ENCODE measurements at regions not wholly inside any gene's neighbourhood (a gene's known extent, or its start where the extent isn't known, plus 50 kb on each side); places are given as distances from the start of the nearest gene placed in this dataset.

DNA sequence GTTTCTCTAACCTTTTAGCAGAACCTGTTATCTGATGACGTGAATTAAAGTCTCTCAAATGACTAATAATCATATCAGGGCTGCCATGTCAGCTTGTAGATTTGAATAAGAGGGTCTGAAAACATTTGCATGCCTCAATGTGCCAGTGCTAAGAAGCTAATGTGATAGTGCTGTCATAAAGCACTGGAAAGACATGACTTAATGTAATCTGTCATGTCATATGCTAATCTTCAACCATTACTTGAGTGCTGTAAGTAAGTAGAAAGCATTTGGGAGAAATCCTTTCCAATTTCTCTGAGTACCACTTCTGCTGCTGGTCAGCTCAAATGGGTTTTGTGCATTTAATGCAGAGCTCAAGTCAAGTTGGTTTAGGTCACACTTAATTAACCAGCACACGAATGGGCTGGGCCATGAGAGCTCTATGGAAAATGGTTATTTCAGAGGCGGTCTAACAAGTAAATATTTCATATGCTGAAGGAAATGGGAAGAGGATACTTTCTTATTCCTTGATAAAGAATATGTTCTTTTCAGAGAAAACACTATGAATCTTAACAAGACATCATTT lies 609.2 kb downstream of the LMO4 start:
- no peak for DNase-seq

DNA sequence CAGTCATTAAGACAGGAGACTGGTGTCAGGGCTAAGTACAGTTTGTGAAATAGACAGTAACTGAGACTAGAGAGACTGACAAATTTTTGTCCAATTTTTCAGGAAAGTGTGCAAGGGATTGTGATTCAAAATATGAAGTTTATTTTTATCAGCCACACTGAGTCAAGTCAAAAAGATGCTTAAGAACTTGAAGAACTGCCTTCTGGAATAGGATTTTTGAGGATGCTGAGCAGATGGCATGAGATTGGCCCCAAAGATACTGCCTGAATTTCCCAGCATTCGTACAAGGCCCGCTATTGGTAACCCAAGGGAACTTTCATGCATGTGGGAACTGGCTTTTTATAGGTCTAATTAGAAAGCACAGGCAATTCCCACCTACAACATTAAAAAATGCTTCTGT lies 610.0 kb downstream of the LMO4 start:
- DNase-seq: no peak

DNA sequence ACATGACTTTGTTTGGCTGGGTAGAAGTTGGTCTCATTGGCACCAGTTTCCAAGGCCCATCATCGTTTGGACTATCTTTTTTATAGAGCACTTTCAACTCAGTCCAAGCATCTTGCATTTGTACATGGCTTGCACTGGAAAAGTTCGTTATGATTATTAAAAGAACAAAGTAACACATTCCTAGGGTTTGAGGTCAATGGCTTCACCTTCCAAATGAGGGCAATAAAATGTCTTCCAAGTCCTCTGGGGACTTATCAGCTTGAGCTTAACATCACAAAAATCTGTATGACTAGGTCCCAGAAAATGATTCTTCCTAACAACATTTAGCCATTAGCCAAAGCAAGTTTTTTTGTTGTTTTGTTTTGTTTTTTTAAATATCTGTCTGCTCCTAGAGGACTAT lies 610.8 kb downstream of the LMO4 start:
- DNase-seq: no peak

DNA sequence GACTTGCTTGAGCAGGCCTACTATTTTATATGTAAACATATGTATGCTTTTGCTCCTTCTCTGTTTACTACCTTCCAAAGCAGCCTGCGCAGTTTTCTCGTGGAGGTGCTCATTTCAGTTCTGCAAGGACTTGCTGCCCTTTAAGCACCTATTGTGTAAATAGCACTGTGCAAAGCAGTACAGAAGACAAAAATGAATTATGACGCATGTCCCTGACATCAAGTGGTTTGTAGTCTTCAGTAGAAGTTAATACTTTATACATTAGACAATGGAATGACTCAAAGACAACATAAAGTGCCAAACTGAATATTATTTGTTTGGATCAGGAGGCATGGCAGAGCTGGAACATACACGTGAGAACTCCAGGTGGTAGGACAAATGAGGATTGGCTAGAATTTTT lies 611.7 kb downstream of the LMO4 start:
- no peak for DNase-seq

DNA sequence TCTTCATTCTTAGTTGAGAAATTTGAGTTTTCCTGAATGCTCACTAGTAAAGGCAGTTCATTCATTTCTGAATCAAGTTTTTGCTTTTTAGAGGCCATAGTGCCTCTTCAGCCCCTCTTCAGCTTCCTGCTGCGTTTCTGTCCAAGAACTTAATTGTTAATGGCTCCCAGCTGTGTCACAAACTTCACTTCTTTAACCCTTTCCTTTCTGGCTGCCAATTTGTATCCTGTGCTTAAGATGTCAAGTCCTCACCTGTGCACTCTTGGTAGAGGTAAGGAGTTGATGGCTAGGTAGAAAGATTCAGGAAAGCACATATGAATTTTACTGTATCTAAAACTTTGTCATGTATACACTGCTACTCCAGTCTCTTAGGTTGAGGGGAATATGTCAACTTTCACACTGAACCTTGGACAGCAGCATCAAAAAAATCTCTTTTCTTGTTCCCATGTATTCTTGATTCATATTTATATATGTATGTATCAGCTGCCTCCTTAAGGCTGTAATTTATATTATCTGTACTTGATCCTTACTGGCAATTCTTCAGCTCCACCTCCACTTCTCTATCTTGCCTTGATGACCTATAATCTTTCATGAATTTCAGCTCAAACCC lies 612.8 kb downstream of the LMO4 start:
- DNase-seq: no peak

DNA sequence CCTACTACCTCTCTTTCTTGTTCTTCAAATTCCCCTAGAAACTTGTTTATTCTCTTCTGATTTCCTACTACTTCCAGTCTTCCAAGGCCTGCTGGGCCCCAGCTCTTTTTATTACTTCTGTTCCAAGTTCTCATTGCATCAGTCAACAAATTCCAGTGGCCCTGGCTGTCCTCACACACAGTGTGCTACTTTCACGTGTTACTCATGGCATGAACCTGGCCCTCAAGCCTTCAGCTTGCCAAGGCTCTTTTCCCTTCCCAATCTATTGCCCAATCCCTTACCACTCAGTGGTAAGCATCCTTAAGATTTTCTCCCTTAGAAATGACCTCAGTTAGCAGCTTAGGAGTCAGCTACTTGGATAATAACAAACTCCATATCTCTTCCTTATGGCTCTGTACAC lies 613.5 kb downstream of the LMO4 start:
- DNase-seq: no peak

DNA sequence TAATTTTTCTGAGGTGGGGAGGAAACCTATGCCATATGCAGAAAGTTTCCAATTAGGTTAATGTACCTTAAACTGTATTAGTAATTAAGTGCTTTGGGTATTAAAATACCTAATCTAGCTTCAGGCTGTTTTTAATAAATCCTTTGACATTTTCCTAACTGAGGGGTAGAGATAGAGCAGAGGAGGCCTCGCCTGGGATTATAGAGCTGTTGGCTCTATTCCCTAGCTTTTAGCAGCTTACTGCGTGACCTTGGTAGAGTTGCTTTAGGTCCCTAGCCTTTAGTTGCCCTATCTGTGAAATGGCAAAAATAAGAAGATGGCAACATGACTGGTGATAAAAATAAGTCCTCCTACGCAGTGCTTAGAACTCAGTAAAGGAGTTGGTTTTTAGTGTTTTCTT lies 621.0 kb downstream of the LMO4 start:
- DNase-seq: no peak

DNA sequence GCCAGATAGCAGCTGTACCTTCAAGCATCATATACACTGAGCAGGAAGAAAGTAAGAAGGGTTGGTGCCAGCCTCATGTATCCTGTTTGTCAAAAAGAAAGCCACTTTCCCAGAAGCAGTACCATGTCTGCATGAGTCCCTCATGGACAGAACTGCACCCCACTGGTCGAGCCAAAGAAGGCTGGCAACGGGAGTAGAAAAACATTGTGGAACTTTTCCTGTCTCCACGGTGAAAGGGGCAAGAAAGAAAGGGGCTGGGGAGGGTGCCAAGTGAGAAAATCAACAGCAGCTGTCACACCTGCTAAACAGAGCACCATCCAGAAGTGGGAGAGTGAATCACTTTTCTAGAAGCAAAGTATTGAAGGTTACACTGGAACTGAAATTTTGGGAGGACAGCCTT lies 621.7 kb downstream of the LMO4 start:
- no peak for DNase-seq

DNA sequence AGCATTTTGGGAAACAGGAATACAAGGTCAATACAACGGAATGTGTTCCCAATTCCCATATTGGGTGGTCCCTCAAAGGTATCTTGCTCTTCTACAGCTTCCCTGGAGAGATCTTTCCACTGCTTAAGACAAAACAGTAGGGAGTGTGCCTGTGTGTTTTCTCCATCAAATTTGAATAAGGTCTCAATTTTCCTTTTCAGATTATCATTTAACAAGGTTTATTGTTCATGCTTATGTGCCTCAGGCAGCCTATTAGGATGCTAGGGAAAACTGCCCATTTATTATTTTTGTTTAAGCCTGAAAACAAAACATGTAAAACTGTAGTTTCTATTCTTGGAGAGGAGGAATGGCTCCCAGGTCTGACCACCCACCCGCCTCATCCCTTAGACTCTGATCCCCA lies 622.7 kb downstream of the LMO4 start:
- no peak for DNase-seq

DNA sequence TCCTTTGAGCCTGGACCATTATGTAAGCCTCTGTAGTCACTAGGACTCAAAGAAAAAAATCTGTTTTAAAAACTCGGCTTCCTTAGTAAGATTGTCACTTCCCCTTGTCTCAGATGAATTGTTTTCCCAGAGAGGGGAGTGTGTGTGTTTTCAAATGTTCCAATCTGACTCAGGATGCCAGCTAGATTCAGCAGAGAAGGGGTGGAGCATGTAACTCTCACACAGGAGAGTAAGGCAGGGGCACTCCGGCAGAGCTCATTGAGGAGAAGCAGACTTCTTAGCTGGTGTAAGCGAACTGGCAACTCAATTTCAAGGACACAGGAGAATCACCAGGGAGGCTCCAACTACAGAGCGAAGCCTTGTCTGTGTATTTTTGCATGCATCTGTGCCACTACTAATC lies 623.2 kb downstream of the LMO4 start:
- no peak for DNase-seq

DNA sequence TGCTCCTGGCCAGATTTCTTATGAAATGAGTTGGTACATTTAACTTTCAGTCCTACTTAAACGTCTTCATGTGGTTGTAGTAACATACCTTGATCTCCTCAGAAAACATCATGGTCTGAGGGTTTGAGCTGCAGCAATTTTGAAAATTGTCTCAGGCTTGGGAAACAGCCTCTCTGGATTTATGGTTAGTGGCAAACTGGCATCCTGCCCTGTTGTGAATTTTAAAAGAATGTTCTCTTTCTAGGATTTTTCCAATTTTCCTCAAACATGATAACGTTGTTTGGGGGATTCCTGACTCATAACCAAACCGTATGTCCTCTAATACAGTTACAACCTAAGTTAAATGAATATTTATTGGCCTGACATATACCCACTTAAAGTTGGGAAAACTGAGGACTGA lies 624.4 kb downstream of the LMO4 start:
- DNase-seq: no peak

DNA sequence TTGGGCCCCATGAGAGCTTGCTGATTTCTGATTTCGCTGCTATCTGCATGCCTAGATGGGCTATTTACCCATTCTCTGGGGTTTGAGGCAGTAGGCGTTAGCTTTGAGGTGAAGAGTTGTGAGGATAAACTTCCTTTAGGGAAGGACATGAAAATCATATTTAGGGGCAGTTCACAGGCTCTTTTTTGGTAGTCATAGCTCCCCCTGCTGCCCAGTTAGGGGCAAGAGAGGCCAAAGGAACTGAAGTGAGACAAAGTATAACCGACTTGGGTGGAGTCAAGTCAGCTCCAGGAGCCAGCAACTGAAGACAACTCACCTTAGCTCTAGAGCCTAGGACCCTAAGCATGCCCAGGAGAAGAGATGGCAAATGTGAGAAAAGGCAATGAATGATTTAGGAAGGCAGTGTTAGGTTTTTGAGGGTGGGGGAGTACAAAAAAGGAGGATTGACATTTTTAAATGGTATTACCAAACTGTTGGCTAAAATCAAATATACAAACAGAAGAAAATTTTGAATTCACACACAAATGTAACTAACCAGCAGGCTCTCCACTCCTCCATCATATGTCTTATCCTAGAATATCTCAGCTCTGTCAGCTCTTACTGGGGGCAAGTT lies 625.2 kb downstream of the LMO4 start:
- peak; percentile 59 for DNase-seq

DNA sequence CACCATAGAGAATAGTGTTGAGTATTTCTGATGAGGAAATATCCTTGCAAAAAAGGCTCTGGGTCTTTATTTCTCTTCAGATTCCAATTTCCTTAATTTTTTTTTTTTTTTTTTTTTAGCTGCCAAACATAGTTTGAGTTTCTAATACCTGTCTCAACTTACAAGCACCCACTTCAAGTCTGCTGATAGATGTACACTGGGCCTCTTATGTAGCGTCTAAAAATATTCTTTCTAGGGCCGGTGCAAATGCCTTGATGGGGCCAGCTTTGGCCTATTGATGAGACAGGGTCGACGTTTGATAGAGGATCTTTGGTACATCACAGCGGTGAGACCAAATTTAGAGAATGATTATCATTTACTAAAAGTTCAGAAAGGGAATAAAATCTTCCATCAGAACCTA lies 626.4 kb downstream of the LMO4 start:
- DNase-seq: no peak

DNA sequence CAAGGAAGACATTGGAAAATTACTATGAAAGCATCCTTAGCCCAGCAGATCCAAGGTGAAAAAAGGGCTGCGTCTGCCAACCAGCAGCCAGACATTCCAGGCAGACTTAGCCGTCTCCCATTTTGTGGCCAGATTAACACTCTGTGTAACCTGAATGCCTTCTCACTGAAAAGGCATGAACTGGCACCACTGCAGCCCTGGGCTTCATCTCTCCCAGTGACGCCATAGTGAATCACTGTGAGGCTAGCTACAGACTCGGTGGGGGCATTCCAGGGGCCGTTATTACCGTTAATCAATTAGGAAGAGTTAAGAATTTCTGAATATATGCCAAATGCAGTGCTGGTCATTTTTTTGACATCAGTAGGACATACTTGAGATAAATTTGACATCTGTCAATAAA lies 627.4 kb downstream of the LMO4 start:
- no peak for DNase-seq

DNA sequence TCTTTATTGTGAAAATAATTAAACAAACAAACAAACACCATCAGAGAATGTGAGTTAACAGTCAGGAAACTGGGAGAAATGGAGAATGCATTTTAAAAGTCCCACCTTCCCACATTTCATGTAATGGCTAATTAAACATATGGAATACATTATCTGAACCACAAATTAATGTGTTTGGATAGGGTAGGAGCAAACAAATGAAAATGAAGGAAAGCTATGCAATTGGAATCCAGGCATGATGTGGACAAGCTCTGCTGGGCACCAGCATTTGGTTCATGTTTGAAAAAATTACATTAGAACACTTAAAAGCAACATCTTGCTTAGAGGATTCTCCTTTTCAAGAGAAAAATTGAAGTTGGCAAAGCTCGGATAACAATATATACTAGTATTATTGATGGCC lies 628.1 kb downstream of the LMO4 start:
- no peak for DNase-seq

DNA sequence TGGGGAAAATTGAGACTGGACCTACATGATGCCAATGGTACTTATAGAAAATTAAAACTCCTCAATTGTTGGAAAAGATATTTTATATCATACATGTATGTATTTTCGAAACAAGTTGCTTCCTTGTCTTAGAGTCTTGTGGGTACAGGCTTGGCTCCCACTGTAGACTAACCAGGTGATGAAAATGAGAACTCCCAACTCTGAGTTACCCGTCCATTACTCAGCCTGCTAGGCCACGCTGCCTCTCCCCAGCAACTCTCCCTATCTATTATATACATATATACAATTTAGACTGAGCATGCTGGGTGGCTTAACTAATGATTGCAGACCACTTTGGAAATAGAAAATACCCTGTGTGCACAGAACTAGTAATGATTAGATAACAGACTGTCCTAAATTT lies 628.7 kb downstream of the LMO4 start:
- no peak for DNase-seq

DNA sequence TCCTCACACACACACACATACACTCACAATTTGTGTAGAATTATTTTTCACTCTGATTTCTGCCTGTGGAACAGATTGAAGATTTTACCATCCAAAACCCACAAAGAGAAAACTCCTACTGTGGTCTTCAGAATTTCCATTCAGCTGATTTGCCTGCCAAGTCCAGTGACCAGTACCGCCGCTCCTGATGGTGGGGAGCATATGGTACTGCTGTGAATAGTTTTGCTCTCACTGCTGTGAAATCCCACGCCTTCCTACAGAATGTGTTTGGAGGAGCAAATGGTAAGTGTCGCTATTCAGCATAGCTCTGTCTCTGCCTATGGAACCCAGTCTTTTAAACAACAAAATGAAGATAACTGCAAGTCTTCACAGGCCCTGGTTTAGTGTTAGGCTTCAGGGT lies 629.5 kb downstream of the LMO4 start:
- DNase-seq: no peak

DNA sequence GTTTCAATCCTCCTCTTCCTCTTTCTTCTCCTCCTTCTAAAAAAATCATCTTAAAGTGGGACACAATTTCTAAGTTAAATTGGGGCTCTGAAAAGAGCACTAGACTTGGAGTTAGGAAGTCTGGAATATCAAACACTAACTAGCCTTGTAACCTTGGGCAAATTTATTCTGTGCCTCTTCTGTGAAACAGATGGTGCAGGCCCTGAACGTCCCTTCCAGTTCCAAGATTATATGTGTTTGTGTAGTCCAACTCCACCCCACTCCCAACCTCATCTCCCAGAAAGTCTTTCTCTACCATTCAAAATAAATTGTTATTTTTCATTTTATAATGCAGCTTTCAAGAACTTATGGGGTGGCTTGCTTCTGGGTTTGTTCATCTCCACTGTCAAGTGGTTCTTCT lies 630.0 kb downstream of the LMO4 start:
- no peak for DNase-seq

DNA sequence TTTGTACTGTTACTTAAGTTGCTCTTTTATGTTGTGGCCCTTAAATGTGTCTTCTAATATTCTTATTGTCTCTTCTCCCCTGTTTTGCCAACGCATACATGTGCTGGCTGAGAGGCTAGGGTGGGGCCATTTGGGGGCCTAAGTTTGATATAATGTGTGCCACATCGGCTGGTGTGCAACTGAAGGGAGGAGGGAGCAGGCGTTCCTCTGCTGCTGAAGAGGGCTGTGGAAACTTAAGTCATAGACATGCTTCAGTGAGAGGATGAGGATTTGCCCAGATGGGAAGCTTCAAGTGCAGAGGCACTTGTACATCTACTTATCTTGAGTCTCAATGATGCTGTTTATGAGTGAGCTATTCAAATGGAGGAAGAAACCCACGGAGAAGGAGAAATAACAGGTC lies 630.6 kb downstream of the LMO4 start:
- no peak for DNase-seq

DNA sequence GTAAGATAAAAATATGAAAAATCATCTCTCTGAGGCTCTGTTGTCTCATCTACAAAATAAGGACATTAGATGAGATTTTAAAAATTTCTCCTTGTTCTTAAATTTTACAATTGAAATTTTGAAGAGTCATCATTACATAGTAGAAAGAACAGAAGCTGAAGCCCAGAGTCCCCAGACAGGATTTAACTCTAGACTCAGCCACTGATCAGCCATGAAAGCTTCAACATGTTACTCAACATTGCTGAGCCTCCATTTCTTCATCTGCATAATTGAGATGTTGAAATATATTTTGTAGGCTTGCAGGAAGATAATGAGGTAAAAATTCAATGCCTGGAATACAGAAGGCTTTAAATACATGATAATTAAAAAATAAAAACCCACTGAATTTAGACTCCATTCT lies 633.3 kb downstream of the LMO4 start:
- DNase-seq: no peak

DNA sequence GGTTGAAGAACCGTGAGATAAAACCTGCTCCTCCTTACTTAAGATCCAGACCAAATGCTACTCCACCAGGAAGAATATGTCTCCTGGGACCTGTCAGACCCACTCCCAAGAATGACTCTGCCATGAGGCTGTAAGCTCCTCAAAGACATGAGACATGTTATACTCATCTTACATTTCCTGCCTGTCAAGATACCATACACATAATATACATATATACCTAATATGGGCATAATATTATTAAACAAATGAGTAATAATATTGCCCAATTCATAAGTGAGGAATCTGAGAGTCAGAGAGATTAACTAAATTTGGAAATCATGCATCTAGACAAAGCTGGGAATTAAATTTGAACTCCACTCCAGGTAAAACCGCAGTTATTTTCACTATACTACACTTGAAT lies 634.9 kb downstream of the LMO4 start:
- no peak for DNase-seq

DNA sequence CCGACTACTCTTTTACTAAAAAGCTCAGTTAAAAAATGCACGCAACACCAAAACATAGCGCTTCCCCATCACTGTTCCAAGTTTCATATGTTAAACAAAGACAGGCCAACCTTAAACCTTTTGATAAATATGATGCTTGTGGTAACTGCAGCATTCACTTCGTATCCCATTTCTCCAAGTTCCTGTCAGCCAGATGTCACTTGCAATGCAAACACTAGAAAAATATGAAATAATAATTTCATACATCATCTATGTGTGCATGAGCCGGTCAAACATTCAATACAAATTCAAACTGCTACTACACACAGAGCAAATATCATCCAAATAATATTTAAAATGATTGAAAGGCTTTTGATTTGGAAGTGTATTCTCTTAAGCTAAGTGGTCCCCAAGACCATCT lies 636.5 kb downstream of the LMO4 start:
- DNase-seq: no peak

DNA sequence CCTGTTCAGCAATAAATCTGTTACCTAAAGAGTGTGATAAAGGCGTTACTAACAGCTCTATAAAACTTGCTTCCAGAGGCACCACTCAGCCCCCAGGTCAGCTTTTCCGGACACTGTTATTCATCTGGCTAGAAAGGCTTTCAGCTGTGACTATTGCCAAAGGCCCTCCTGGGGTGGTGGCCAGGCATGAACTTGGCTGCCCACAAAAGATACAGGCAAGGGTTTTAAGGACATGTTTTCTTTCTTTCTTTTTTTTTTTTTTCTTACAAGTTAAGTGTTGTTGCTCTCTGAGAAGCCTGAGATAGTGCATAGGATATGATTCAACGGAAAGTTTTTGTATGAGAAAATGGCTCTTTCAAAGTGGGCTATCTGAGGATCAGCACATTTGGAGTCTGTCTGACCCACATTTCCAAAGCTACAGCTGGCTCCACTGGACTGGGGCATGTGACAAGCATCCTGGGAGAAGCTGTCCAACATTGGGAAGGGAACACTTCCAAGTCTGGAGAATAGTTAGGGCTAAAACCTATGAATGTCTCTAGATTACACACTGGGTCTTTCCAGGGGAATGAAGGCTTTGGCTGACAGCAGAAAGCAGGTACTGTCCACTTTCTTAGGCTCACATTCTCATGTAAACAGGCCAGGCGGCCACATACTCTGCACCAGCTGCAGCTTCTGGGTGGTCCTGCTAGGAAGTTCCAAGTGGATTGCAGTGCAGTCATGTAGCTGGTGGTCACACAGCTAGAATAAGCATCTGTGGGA lies 639.7 kb downstream of the LMO4 start:
- no peak for DNase-seq

DNA sequence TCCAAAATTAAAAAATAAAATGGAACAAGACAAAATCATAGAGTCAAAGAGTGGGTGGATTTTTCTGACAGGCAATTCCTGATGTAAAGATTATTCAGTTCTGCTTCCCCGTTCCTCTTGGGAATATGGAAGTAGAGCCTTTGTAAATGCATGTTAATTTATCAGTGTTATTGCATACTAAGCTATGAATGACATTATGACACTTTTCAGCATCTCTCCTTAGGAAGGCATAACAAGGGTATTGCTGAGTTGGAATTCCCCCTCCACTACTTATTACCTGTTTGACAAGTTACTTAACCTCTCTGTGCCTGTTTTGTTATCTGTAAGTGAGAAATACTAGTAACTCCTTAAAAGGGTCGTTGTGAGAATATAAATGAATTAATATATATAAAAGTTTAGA lies 640.4 kb downstream of the LMO4 start:
- no peak for DNase-seq

Data from NCI-H1092 (cell line).